ENCODE measurements at regions not wholly inside any gene's neighbourhood (a gene's known extent, or its start where the extent isn't known, plus 50 kb on each side); places are given as distances from the start of the nearest gene placed in this dataset.

- TF ChIP-seq CTCF (IDR thresholded peaks at IDR 0.05) (no peak), POLR2AphosphoS5 (IDR thresholded peaks at IDR 0.05) (no peak), POLR2A (IDR thresholded peaks at IDR 0.05) (no peak)
Observed at GRCh38 chr3:106792716-106793115, 584.5 kb upstream of the CCDC54 start.

Measured in transverse colon (tissue), 4 donors.